ENCODE measurements at regions not wholly inside any gene's neighbourhood (a gene's known extent, or its start where the extent isn't known, plus 50 kb on each side); places are given as distances from the start of the nearest gene placed in this dataset.

DNA sequence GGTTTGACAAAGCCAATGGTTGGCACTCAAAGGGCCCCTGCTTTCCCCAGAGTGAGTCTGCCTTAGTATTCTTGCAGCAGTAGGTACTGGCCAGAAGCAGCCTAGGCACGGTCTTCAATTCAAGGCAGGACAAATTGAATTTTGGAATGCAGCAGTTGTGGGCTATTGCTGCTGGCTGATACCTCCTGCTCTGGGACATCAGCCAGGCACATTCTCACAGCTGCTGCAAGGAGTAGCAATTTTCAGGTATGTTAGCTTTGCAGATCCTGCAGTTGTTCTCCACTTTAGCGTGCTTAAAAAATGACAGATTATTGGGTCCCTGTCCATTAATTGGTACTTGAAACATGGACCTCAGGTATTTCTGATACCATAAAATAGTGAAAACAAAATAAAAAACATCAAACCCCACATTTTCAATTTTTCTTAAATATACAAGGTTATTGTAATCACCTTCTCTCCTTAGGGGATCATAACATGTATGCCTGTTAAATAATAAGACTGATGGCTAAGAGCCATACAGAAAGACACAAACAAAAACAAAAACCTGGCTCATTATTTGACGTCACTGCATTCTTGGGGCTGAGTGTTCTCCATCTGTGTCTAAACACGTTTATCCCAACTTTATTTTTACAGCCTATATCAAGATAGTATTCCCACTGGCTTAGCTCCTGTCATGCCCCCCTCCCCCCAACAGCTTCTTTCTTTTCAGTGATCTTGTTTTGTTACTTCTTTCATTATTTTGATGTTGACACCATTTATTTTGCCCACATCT is 85.1 kb upstream of the CARD18 start:
- CTCF ChIA-PET (ENCODE audit: low intra/inter-chr PET ratio), result no interaction called here
- no peaks in the 10 kb centered on the region for H3K9me3 ChIP-seq (replicated peaks; ENCODE audit: control insufficient read depth, insufficient read depth, low read depth, low read length)
- 14% methylated on average over 4 of the region's 4 CpGs for WGBS (ENCODE audit: insufficient coverage, low coverage, missing lambda C conversion rate)
- no peaks in the 10 kb centered on the region for H3K27me3 ChIP-seq (ENCODE audit: control insufficient read depth in 2 of 2, insufficient read depth in 2 of 2, low read length in 2 of 2)
- no peaks in the 10 kb centered on the region for H3K36me3 ChIP-seq (ENCODE audit: control insufficient read depth, insufficient read depth, low read length)
- FAIRE-seq (no peak), DNase-seq (ENCODE audit: extremely low read depth in 1 of 4, low spot score in 3 of 4) (no peak), ATAC-seq (no peak)
- no peaks in the 10 kb centered on the region for H3K79me2 ChIP-seq (ENCODE audit: control insufficient read depth, insufficient read depth, low read length)
- H3K4me3 ChIP-seq, result no peak overlapping the region
- no peak overlapping the region for H3K9ac ChIP-seq (ENCODE audit: insufficient read depth in 1 of 2, low read depth in 2 of 2, low read length in 2 of 2)
- BruUV-seq (replicated peaks), result no TSS peak
- no peak overlapping the region for H3K4me2 ChIP-seq (ENCODE audit: insufficient read depth, low read length)
- intact Hi-C loops (cut with micrococcal nuclease) (no loop called here), in situ Hi-C loops (cut with MboI) (no loop called here)
- TF ChIP-seq POLR2AphosphoS5 (IDR thresholded peaks at IDR 0.05; ENCODE audit: control insufficient read depth, insufficient read depth, low read depth, low read length), result no peak
- no peak for TF ChIP-seq ZFP1 (CRISPR knock-in tag; IDR thresholded peaks at IDR 0.05)
- TF ChIP-seq HNRNPH1 (optimal IDR thresholded peaks at IDR 0.05; ENCODE audit: low read depth, low read length), result no peak
- no peak for TF ChIP-seq RFX5 (IDR thresholded peaks at IDR 0.05; ENCODE audit: low read depth, low read length)
- TF ChIP-seq SMARCB1 (IDR thresholded peaks at IDR 0.05; ENCODE audit: insufficient read length, low read depth), result no peak
- no peak for TF ChIP-seq ZNF41 (CRISPR knock-in tag; conservative IDR thresholded peaks at IDR 0.05)
- no peak for TF ChIP-seq PML (IDR thresholded peaks at IDR 0.05; ENCODE audit: low read length)
- no peak for TF ChIP-seq DACH1 (IDR thresholded peaks at IDR 0.05; ENCODE audit: partially characterized antibody)
- H3K9me1 ChIP-seq (ENCODE audit: control insufficient read depth, insufficient read depth, low read length), result no peaks in the 10 kb centered on the region
- no peaks in the 10 kb centered on the region for H3K4me1 ChIP-seq (replicated peaks in 1 of 2; ENCODE audit: control insufficient read depth in 2 of 2, insufficient read depth in 2 of 2, low read length in 2 of 2)
- H3K27ac ChIP-seq (ENCODE audit: extremely low read depth, low read depth, low read length), result no peak overlapping the region
- POLR2A ChIA-PET, result interaction anchor here (0.7 kb wide), 1 partner anchor 18 kb away, joined by 3 read pairs; no protein-coding TSS in a partner anchor
- H4K20me1 ChIP-seq (replicated peaks; ENCODE audit: control insufficient read depth, insufficient read depth, low read length), result no peaks in the 10 kb centered on the region
- H2AFZ ChIP-seq (ENCODE audit: low read depth, low read length), result no peak overlapping the region
